Upper lobe of right lung (tissue), 1 donor: ENCODE measurements at regions not wholly inside any gene's neighbourhood (a gene's known extent, or its start where the extent isn't known, plus 50 kb on each side); places are given as distances from the start of the nearest gene placed in this dataset.
A peak's percentile ranks its signal among the peaks of the same experiment; 100 is the strongest.
"Not testable (repeated sequence)": the region's sequence is repeated elsewhere in the genome, so short reads cannot be mapped to it uniquely, and the experiment has no call there.

Experiments
- ATAC-seq: fragments of 200-7000 bp; cut with Tn5 transposase; one replicate; pipeline ENCODE4 v1.9.1; 2020; ENCODE audit warnings: mild to moderate bottlenecking, moderate library complexity
- DNase-seq: peaks from one replicate; pipeline ENCODE4 v3.0.0-alpha.2; 2020
- H3K27ac ChIP-seq: fragments of 200-600 bp; one replicate; pipeline ENCODE4 v1.8.0; 2022
- H3K27me3 ChIP-seq: fragments of 200-600 bp; one replicate; pipeline ENCODE4 v1.8.0; 2022; ENCODE audit warnings: mild to moderate bottlenecking
- H3K36me3 ChIP-seq: fragments of 200-600 bp; one replicate; pipeline ENCODE4 v1.8.0; 2022
- H3K4me1 ChIP-seq: fragments of 200-600 bp; one replicate; pipeline ENCODE4 v1.8.0; 2022
- H3K4me3 ChIP-seq: fragments of 200-600 bp; one replicate; pipeline ENCODE4 v1.8.0; 2022; ENCODE audit warnings: mild to moderate bottlenecking
- H3K9me3 ChIP-seq: fragments of 200-600 bp; one replicate; pipeline ENCODE4 v1.8.0; 2022
- intact Hi-C: fragments of 100-400 bp; cut with DNase I; formaldehyde crosslinking; loops from one replicate; pipeline ENCODE4 v1.11.0; 2022
- TF ChIP-seq, protein P1 (sequence below): fragments of 200-600 bp; IDR thresholded peaks from one replicate; pipeline ENCODE4 v1.8.0; 2022; ENCODE audit warnings: antibody characterized with exemption
- donor health status: DM: no; HTN: yes; CAD: no; lungs with severe emphysema.

DNA sequence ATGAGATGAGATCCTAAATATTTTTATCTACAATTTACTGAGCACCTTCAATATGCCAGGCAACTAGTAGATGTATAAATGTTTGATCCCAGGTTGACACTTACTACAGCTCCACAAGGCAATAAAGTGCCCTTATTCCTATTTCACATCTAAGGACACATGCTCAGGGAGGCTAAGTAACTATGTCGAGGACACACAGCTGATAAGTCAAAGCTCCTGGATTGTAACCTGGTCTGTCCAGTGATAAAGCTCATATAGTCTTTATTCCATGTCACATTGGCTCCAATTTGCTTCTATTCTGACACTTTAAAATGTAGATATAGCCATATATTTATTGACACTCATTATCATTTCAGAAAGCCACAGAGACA lies 93.8 kb upstream of the BMAL1 start:
- Histone ChIP-seq H3K4me1 (no peaks in the 10 kb centered on the region), H3K27ac (no peak overlapping the region), H3K36me3 (no peaks in the 10 kb centered on the region), H3K27me3 (no peaks in the 10 kb centered on the region), H3K4me3 (no peak overlapping the region), H3K9me3 (no peaks in the 10 kb centered on the region)
- ATAC-seq (no peak), DNase-seq (no peak)
- intact Hi-C loops = no loop called here
- TF ChIP-seq, protein P1, sequence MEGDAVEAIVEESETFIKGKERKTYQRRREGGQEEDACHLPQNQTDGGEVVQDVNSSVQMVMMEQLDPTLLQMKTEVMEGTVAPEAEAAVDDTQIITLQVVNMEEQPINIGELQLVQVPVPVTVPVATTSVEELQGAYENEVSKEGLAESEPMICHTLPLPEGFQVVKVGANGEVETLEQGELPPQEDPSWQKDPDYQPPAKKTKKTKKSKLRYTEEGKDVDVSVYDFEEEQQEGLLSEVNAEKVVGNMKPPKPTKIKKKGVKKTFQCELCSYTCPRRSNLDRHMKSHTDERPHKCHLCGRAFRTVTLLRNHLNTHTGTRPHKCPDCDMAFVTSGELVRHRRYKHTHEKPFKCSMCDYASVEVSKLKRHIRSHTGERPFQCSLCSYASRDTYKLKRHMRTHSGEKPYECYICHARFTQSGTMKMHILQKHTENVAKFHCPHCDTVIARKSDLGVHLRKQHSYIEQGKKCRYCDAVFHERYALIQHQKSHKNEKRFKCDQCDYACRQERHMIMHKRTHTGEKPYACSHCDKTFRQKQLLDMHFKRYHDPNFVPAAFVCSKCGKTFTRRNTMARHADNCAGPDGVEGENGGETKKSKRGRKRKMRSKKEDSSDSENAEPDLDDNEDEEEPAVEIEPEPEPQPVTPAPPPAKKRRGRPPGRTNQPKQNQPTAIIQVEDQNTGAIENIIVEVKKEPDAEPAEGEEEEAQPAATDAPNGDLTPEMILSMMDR = no peak

DNA sequence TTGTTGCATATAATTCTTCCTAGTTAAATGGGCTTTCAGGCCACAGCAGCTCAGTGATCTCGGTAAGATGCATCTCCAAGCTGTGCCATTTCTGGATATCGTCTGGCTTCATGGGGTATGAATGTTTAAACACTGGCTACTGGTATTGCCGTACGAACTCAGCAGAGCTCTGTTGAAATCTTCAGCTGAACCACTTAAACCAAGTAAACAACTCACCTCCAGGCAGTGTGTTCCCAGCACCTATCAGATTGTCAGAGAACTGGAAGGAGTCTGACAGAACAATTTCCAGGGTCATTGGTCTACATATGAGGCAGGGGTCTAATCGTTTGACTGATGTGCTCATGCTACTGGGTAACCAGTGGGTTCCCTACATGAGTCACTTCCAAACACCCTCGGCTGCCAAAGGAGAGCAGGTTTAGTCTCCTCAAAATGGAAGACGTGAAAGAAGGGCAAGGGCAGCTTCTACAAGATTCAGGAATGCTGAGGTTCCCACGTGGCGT lies 93.2 kb upstream of the BMAL1 start:
- ATAC-seq = peak; percentile 92
- H3K27ac ChIP-seq = no peak overlapping the region
- DNase-seq = no peak
- H3K27me3 ChIP-seq = no peaks in the 10 kb centered on the region
- TF ChIP-seq, protein P1 = no peak
- intact Hi-C loops = no loop called here
- no peaks in the 10 kb centered on the region for H3K9me3 ChIP-seq
- no peaks in the 10 kb centered on the region for H3K36me3 ChIP-seq
- H3K4me3 ChIP-seq = no peak overlapping the region
- no peaks in the 10 kb centered on the region for H3K4me1 ChIP-seq

DNA sequence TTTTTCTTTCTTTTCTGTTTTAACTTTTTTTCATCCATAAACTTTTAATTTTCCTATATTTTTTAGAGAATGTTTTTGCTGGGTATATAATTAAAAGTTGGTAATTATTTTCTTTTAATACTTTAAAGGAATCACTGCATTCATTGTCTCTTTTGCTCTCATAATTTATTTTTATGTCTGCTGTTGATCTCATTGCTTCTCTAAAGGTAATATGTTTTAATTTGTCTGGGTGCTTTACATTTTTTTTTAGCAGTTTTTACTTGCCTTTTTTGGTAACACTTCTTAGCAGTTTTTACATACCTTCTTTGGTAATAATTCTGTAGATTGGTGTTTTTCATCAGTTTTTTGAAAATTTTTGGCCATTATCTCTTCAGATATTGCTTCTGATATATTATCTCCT lies 89.4 kb upstream of the BMAL1 start:
- Histone ChIP-seq H3K9me3 (no peaks in the 10 kb centered on the region), H3K36me3 (no peaks in the 10 kb centered on the region), H3K4me3 (no peak overlapping the region), H3K4me1 (no peaks in the 10 kb centered on the region), H3K27me3 (no peaks in the 10 kb centered on the region), H3K27ac (no peak overlapping the region)
- intact Hi-C loops = no loop called here
- ATAC-seq = no peak
- TF ChIP-seq, protein P1 = no peak
- DNase-seq = no peak

DNA sequence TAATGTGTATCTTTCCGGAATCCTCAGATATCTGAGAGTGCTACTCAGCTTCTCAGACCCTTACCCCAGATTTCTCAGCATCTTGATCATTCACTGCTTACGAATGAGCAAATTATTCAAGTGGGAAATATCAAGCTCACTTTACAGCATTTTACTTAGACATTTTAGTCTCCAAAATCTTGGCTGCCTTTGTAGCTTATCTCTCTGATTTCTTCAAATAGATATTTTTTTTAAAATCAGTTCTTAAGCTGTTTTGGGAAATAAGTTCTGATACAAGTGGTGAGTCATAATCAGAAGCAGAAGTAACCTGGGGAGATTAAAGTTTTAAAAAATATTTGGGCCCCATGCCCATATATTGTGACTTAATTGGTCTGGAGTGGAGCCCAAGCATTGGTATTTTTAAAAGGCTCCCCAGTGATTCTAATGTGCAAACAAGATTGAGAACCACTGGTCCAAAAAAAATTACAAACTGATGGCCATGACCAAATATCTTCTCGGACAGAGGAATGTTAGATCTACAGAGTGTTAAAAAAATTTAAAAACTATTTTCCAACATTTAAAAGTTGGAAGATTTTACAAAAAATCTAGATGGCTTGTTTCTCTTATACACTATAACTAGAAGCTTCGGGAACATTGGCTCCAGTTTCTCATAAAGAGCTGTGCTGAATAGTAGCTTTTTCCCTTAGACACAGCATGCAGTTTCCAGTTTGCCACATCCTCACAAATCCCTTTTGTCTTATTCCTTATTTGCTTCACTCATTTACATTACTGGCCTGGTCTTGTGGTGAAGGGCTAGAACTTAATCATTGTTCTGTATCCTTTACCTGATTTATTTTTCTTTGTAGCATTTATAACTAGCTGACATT lies 87.8 kb upstream of the BMAL1 start:
- Histone ChIP-seq H3K27me3 (no peaks in the 10 kb centered on the region), H3K27ac (no peak overlapping the region), H3K36me3 (no peaks in the 10 kb centered on the region), H3K4me1 (no peaks in the 10 kb centered on the region), H3K9me3 (no peaks in the 10 kb centered on the region), H3K4me3 (no peak overlapping the region)
- intact Hi-C loops = no loop called here
- ATAC-seq (no peak), DNase-seq (no peak)
- TF ChIP-seq, protein P1 = no peak

DNA sequence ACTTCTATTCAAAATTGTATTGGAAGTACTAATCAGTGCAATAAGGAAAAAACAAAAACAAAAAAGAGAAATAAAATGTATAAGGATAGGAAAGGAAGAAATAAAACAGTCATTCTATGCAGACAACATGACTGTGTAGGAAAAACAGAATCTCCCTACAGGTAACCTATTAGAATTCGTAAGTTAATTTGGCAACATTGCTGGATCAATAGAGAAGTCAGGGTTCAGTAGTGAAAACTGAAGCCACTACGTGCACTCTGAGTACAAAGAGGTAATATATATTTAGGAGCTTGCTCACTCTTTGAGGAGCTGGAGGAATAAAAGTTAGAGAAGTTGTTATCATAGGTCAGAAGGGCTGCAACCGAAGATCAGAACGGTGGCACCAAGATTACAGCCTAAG lies 84.0 kb upstream of the BMAL1 start:
- Histone ChIP-seq H3K27me3 (no peaks in the 10 kb centered on the region), H3K4me3 (no peak overlapping the region), H3K4me1 (no peaks in the 10 kb centered on the region), H3K27ac (no peak overlapping the region), H3K9me3 (no peaks in the 10 kb centered on the region), H3K36me3 (no peaks in the 10 kb centered on the region)
- TF ChIP-seq, protein P1 = no peak
- no peak for DNase-seq
- no peak for ATAC-seq
- intact Hi-C loops = no loop called here

DNA sequence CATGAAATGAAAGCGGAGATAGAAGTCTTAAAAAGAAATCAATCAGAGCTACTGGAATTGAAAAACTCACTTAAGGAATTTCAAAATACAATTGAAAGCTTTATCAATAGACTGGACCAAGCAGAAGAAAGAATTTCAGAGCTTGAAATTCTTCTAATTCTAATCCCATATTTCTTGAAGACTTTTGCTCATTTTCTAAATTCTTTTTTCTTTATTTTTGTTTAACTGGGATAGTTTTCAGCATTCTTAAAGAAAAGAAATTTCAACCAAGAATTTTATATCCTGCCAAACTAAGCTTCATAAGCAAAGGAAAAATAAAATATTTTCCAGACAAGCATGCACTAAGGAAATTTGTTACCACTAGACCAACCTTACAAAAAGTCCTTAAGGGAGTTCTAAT lies 80.2 kb upstream of the BMAL1 start:
- H3K4me1 ChIP-seq, H3K36me3 ChIP-seq, DNase-seq, ATAC-seq, H3K27me3 ChIP-seq, intact Hi-C loops, H3K27ac ChIP-seq, H3K4me3 ChIP-seq, H3K9me3 ChIP-seq: not testable (repeated sequence)
